Cardiac fibroblast (primary cell): ENCODE measurements at regions not wholly inside any gene's neighbourhood (a gene's known extent, or its start where the extent isn't known, plus 50 kb on each side); places are given as distances from the start of the nearest gene placed in this dataset.
"Not testable (repeated sequence)": the region's sequence is repeated elsewhere in the genome, so short reads cannot be mapped to it uniquely, and the experiment has no call there.

ENCODE experiments used
- DNase-seq, 2 donors: peaks; one replicate each; pipeline versions ENCODE4 v3.0.0 to v3.0.0-alpha.2; 2010; ENCODE audit warnings: low read depth in 2 of 2
- H3K4me3 ChIP-seq, 2 donors: replicated peaks in 1 of 2; 1 replicate in 1 of 2; 2 replicates in 1 of 2; pipeline ENCODE4 v1.5.1; 2011; ENCODE audit warnings: low read depth in 2 of 2, low read length in 2 of 2, mild to moderate bottlenecking in 2 of 2, moderate library complexity in 1 of 2
- CTCF ChIP-seq: IDR thresholded peaks from one replicate; pipeline ENCODE4 v1.5.1; 2011; ENCODE audit warnings: low read depth, mild to moderate bottlenecking, low read length, inconsistent platforms

- no peak for TF ChIP-seq CTCF
- H3K4me3 ChIP-seq: no peak overlapping the region
- DNase-seq: peak in 1 of 2 donors; percentile 61
Observed at GRCh38 chr3:177852001-177852807, 654.9 kb upstream of the TBL1XR1 start.

GRCh38 chr3:177855021-177855420, 657.7 kb upstream of the TBL1XR1 start:
- H3K4me3 ChIP-seq: no peak overlapping the region
- DNase-seq: no peak
- no peak for TF ChIP-seq CTCF

DNA sequence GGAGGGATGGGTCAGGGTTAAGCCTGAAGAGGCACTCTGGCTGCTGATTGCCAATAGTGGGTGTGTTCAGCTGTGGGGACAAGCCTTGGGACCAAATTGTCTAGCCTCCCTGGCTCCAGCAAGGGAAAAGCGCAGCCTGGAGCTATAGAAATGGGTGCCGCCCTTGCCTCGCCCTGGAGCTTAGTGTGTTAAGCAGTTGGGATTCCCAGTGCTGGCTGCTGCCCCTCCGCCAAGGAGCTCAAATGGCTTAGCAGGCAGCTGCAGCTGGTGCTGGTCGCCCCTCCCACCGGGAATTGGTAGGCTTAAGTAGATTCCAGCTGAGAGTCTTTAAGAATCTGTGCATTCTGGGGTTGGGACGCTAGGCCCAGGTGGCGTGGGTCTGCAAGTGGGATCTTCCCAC, 662.9 kb upstream of the TBL1XR1 start:
- no peak for DNase-seq
- TF ChIP-seq CTCF: no peak
- no peak overlapping the region for H3K4me3 ChIP-seq

DNA sequence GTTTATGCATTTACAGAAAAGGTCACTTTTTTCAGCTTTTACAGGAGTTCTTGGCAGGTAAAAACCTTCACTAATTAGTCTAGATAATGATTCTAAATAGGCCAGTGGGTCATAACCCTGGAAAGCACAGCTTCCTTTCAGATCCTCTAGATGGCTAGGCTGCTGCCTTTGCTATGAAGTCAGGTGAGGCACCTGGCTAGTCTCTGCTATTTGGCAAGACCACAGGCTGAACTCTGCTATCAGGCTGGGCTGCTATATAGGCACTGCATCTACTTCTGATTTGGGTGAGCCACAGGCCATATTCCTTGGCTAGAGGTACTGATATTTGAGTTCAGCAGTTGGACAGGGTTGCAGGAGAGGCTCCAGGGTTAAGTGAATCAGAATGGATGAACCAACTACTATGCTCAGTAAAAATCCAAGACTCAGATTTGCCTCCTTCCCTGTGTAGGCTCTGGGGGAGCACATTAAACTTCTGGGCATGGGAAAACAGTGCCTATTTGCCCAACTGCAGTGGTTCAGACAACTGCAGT, 665.7 kb upstream of the TBL1XR1 start:
- H3K4me3 ChIP-seq: no peak overlapping the region
- TF ChIP-seq CTCF: no peak
- no peak for DNase-seq

- H3K4me3 ChIP-seq, DNase-seq: not testable (repeated sequence)
Observed at GRCh38 chr3:177871267-177871666, 665.0 kb upstream of the KCNMB2 start.

- no peak for TF ChIP-seq CTCF
- H3K4me3 ChIP-seq: no peak overlapping the region
- DNase-seq: peak in 1 of 2 donors; percentile 12
Observed at GRCh38 chr3:177878192-177878591, 658.0 kb upstream of the KCNMB2 start.

DNA sequence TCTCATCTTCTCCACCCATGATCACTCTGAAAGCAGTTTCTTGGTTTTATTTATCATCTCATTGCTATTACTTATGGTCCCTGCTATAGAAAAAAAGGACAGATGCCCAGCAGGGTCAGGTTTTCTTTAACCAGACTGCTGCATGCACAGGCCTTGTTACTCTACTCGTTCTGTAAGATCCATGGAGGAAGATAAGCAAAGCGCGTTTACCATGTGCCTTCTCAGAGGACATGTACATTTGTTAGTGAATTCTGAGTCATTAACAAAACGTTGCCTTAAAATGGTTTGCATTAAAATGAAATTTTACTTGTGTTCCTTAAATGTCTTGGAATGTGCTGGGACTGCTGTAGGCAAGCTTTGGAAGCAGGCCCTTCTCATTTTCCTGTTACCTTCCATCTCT, 657.3 kb upstream of the KCNMB2 start:
- H3K4me3 ChIP-seq: no peak overlapping the region
- TF ChIP-seq CTCF: no peak
- DNase-seq: no peak
